Posterior vena cava (tissue), 2 donors: ENCODE measurements at regions not wholly inside any gene's neighbourhood (a gene's known extent, or its start where the extent isn't known, plus 50 kb on each side); places are given as distances from the start of the nearest gene placed in this dataset.
"Not testable (repeated sequence)": the region's sequence is repeated elsewhere in the genome, so short reads cannot be mapped to it uniquely, and the experiment has no call there.

Experiments used
- DNase-seq: peaks from one replicate; pipeline ENCODE4 v3.0.0-alpha.2; 2020; ENCODE audit warnings: low spot score
- intact Hi-C, 2 donors: fragments of 100-400 bp; cut with DNase I; formaldehyde crosslinking; loops; one replicate each; pipeline versions ENCODE4 v1.14.1 to v1.14.2; 2022 to 2023
- donor health status: DM: yes; HTN: yes; CAD: no.
- donor health status: DM: yes; HTN: yes; CAD: no.

DNA sequence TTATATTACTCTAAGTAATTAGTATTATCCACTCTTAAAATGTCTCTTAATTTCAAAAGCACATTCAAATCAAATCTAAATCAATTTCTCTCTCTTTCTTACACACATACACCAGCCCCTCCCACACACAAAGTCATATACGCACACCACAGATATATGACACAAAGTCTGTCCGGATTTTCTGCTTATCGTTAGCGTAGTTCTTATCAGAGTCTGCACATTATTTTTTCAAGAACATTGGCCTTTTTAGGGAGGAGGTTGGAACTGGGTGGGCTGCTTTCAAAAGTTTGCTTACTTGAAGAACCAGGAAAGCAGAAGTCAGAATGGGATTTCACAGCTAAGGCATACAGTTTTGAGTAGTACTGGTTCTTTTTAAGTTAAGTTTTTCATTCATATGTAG, 387.6 kb upstream of the CHRM2 start:
- no peak for DNase-seq
- intact Hi-C loops = no loop called here

DNA sequence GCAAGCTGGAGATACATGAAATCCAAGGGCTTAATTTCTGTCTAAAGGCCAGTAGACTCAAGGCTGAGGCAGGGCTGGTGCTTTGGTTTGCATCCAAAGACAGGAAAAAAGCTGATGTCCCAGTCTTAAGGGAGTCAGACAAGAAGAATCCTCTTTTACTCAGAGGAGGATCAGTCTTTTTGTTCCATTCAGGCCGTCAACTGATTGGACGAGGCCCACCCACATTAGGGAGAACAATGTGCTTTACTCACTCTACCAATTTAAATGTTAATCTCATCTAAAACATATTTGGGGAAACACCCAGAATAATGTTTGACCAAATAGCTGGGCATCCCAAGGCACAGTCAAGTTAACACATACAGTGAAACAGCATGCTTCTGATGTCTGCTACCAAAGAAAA, 388.5 kb upstream of the CHRM2 start:
- intact Hi-C loops = no loop called here
- DNase-seq = no peak

DNA sequence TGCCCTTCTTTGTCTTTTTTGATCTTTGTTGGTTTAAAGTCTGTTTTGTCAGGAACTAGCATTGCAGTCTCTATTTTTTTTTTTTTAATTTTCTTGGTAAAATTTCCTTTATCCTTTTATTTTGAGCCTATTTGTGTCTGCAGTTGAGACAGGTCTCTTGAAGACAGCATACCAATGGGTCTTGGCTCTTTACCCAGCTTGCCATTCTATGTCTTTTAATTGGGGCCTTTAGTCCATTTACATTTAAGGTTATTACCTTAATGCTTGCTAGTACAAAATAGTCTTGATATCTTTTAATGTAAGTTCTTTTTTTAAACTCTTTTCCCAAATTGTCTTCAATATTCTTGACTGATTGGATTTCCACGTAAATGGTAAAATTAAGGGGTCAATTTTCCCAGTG, 398.3 kb upstream of the CHRM2 start:
- no peak for DNase-seq
- intact Hi-C loops = no loop called here

DNA sequence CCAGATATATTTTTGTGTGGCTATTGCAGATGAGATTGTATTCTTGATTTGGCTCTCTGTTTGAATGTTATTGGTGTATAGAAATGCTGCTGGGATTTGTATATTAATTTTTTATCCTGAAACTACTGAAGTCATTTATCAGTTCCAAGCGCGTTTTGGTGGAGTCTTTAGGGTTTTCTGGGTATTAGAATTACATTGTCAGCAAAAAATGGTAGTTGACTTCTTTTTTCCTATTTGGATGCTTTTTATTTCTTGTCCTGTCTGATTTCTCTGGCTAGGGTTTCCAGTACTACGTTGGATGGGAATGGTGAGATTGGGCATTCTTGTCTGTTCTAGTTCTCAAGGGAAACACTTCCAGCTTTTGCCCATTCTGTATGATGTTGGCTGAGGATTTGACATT, 415.5 kb upstream of the CHRM2 start:
- DNase-seq = no peak
- intact Hi-C loops = no loop called here

GRCh38 chr7:136446751-136447150, 421.7 kb upstream of the CHRM2 start:
- no peak for DNase-seq
- intact Hi-C loops = no loop called here

DNA sequence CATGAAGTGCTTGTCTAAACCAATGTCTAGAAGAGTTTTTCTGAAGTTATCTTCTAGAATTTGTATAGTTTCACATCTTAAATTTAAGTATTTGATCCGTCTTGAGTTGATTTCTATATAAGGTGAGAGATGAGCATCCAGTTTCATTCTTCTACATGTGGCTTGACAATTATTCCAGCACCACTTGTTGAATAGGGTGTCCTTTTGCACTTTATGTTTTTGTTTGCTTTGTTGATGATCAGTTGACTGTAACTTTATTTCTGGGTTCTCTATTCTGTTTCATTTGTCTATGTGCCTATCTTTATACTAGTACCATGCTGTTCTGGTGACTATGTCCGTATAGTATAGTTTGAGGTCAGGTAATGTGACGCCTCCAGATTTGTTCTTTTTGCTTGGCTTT, 426.6 kb upstream of the CHRM2 start:
- intact Hi-C loops = no loop called here

DNA sequence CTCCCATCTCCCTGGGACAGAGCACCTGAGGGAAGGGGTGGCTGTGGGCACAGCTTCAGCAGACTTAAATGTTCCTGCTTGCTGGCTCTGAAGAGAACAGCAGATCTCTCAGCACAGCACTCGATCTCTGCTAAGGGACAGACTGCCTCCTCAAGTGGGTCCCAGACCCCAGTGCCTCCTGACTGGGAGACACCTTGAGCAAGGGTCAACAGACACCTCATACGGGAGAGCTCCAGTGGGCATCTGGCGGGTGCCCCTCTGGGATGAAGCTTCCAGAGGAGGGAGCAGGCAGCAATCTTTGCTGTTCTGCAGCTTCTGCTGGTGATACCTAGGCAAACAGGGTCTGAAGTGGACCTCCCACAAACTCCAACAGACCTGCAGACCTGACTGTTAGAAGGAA, 436.7 kb upstream of the CHRM2 start:
- DNase-seq, intact Hi-C loops: not testable (repeated sequence)

More for the DNA sequence above, 426.6 kb upstream of the CHRM2 start:
- no peak for DNase-seq

GRCh38 chr7:136424058-136424457, 444.4 kb upstream of the CHRM2 start:
- no peak for DNase-seq
- intact Hi-C loops = no loop called here

DNA sequence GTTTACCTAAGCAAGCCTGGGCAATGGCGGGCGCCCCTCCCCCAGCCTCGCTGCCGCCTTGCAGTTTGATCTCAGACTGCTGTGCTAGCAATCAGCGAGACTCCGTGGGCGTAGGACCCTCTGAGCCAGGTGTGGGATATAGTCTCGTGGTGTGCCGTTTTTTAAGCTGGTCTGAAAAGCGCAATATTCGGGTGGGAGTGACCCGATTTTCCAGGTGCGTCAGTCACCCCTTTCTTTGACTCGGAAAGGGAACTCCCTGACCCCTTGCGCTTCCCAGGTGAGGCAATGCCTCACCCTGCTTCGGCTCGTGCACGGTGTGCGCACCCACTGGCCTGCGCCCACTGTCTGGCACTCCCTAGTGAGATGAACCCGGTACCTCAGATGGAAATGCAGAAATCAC, 442.6 kb upstream of the MTPN start:
- DNase-seq, intact Hi-C loops: not testable (repeated sequence)

GRCh38 chr7:136412952-136413351, 435.8 kb upstream of the MTPN start:
- peak; percentile 51 for DNase-seq
- intact Hi-C loops = no loop called here

DNA sequence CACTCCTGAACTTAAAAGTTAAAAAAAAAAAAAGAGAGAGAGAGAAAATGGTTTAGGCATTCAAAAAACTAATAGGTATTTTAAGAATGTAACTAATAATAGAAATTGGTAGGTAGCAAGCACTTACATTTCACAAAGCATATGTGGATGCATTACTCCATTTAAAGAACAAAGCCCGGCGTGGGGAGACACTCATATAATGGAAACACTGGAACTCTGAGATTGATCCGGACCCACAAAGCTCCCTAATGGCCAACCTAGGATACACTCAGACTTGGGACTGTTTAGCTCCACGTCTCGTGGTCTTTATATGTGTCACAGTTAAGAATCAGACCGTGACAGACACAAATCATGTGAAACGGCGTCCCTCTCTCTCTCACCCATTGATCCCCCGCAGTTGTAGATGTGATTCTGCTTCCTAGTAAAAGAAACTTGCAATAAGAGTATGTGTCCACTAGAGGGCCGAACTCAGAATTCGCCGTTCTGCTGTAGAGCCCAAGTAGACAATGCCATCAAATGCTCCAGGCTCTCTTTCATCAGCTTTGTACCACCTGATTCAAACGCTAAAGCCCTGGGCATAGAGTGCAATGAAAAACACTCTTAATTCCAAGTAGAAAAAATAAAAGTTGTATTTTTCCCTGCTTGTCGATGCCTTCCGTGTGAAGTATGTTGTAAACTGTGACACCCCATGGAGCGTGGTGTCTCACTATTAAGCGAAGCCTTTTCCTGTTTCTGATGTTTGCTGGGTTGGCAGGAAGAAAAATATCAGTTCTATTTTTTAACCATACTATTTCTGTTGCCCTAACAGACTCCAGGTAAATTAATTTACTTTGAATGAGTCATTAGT, 429.0 kb upstream of the MTPN start:
- DNase-seq = no peak
- intact Hi-C loops = loop anchor here in 1 of 2 donors (10.0 kb wide), 1 partner anchor 1291 kb away; no protein-coding TSS in a partner anchor

- intact Hi-C loops = loop anchor here in 1 of 2 donors (10.0 kb wide), 1 partner anchor 1289 kb away; no protein-coding TSS in a partner anchor
- DNase-seq = no peak
These were observed 426.4 kb upstream of the MTPN start for GRCh38 chr7:136403591-136403990.

DNA sequence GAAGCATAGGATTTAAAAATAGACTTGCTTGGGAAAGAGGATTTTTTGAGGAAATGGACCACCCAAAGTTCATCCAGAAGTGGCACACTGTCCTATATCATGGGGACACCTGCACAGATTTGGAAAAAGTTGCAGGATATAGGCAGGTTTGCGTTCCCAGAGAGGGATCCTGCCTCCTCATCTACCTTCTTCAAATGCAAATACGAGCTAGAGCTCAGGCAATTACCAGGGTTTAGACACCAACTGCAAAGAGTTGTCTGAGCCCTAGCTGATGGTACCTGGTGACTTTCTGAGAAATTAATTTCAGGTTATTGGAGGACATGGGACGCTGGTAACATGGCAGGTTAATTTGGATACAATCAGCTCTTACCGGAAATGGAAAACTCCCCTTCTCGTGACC, 423.7 kb upstream of the MTPN start:
- intact Hi-C loops = loop anchor here in 1 of 2 donors (10.0 kb wide), 1 partner anchor 1286 kb away; no protein-coding TSS in a partner anchor
- DNase-seq = no peak

DNA sequence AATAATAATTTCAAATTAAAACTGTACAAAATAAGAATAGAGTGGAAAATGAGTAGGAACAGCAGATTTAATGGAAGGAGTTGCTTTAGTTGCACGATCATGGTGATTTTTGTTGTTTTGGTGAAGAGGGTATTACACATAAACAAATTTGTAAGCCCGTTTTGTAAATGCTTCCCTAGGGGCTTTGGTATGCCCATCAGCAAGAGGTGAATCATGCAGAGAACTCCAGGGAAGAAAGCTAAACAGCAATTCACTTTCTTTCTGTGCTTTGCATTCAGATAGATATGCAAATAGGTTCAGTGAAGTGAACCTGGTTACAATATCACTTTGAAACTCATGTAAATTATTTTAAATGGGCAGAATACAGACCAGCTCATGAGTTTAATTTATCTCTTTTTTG, 422.2 kb upstream of the MTPN start:
- intact Hi-C loops = no loop called here

GRCh38 chr7:136392856-136393255, 415.7 kb upstream of the MTPN start:
- DNase-seq = no peak
- intact Hi-C loops = no loop called here

More for the DNA sequence above, 422.2 kb upstream of the MTPN start:
- no peak for DNase-seq

DNA sequence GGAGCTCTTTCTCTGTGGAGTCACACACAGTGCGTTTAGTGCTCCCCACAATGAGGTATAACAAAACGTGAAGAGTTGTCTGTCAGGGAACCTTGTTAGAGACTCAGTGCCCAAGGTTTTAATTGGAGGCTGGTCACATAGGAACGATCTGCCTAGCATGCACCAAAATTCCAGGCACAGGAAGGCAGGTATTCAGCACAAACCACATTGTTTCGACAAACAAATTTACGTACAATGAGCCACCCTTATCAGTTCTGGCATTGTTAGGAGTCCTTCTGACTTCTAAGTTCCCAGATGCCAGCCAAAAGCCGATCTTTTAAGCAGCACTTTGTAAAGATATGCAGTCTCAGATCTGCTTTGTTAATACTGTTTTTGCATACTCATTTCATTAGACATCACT, 414.2 kb upstream of the MTPN start:
- intact Hi-C loops = no loop called here
- DNase-seq = no peak

GRCh38 chr7:136389933-136390332, 412.8 kb upstream of the MTPN start:
- intact Hi-C loops = loop anchor here in 1 of 2 donors (1.0 kb wide), 1 partner anchor 43 kb away; no protein-coding TSS in a partner anchor
- DNase-seq = no peak

- intact Hi-C loops = no loop called here
- DNase-seq = no peak
These were observed 409.7 kb upstream of the MTPN start for GRCh38 chr7:136386876-136387275.

GRCh38 chr7:136371409-136371808, 394.2 kb upstream of the MTPN start:
- intact Hi-C loops, DNase-seq: not testable (repeated sequence)

GRCh38 chr7:136370137-136370536, 393.0 kb upstream of the MTPN start:
- intact Hi-C loops = no loop called here
- DNase-seq = no peak

DNA sequence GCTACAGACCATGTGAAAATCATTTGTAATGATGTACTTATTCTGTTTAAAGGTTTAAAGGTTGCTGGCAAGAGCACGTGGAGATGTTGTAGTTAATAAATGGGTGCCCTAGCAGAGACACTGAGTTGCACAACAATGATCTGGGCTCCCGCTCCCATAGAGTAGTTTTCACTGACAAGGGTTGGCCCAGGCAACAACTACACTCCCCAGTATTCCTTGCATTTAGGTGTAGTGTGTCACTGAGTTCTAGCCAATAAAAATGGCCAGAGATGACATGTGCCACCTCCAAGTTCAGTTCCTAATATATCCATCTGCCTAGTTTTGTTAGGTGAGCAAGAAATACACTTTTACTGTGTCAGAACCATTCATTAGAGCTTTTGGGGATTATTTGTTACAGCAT, 392.1 kb upstream of the MTPN start:
- intact Hi-C loops = no loop called here
- no peak for DNase-seq
